OCI-LY1 (cell line): ENCODE measurements at regions not wholly inside any gene's neighbourhood (a gene's known extent, or its start where the extent isn't known, plus 50 kb on each side); places are given as distances from the start of the nearest gene placed in this dataset.

Experiments
- EZH2 ChIP-seq: fragments of 200-600 bp; sonication (generic), shearing (Covaris generic); IDR thresholded peaks from 2 replicates; pipeline ENCODE4 v1.8.0; 2017; ENCODE audit warnings: borderline replicate concordance, mixed run types, mild to moderate bottlenecking, antibody characterized with exemption, low read length, moderate library complexity, mixed read lengths
- TF ChIP-seq, protein P1 (sequence below): fragments of 200-600 bp; sonication (generic), shearing (Covaris generic); IDR thresholded peaks from 2 replicates; pipeline ENCODE4 v1.5.1; 2017; ENCODE audit warnings: mild to moderate bottlenecking, antibody characterized with exemption, low read length, moderate library complexity, mixed read lengths

- TF ChIP-seq, protein P1, sequence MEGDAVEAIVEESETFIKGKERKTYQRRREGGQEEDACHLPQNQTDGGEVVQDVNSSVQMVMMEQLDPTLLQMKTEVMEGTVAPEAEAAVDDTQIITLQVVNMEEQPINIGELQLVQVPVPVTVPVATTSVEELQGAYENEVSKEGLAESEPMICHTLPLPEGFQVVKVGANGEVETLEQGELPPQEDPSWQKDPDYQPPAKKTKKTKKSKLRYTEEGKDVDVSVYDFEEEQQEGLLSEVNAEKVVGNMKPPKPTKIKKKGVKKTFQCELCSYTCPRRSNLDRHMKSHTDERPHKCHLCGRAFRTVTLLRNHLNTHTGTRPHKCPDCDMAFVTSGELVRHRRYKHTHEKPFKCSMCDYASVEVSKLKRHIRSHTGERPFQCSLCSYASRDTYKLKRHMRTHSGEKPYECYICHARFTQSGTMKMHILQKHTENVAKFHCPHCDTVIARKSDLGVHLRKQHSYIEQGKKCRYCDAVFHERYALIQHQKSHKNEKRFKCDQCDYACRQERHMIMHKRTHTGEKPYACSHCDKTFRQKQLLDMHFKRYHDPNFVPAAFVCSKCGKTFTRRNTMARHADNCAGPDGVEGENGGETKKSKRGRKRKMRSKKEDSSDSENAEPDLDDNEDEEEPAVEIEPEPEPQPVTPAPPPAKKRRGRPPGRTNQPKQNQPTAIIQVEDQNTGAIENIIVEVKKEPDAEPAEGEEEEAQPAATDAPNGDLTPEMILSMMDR, result no peak
- TF ChIP-seq EZH2, result no peak
Measured at GRCh38 chr13:90803210-90803609, 544.3 kb upstream of the MIR17HG start.
